ENCODE measurements at regions not wholly inside any gene's neighbourhood (a gene's known extent, or its start where the extent isn't known, plus 50 kb on each side); places are given as distances from the start of the nearest gene placed in this dataset.

DNA sequence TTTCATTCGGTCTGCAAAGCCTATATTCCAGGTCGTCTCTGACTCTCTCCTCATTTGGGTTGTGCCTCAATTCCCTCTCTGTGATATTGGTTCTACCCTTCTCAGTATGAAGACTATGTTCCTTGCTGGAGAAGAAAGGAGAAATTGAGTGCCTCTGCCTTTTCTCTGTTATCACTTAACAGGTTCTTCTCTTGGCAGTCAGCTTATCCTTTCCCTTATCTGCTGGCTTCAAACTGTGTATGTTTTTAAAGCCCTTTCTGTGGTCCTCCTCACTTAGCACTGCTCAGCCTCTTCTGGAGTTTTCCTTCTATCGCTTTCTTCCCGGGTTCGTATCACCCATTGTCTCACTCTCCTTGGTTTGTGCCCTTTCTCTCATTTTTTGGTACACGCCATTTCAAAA lies 65.3 kb upstream of the FSTL1 start:
- TF ChIP-seq EZH2 (IDR thresholded peaks at IDR 0.05; ENCODE audit: borderline replicate concordance, insufficient read depth, low read length, poor library complexity, severe bottlenecking) = no peak
- TF ChIP-seq, protein P1, sequence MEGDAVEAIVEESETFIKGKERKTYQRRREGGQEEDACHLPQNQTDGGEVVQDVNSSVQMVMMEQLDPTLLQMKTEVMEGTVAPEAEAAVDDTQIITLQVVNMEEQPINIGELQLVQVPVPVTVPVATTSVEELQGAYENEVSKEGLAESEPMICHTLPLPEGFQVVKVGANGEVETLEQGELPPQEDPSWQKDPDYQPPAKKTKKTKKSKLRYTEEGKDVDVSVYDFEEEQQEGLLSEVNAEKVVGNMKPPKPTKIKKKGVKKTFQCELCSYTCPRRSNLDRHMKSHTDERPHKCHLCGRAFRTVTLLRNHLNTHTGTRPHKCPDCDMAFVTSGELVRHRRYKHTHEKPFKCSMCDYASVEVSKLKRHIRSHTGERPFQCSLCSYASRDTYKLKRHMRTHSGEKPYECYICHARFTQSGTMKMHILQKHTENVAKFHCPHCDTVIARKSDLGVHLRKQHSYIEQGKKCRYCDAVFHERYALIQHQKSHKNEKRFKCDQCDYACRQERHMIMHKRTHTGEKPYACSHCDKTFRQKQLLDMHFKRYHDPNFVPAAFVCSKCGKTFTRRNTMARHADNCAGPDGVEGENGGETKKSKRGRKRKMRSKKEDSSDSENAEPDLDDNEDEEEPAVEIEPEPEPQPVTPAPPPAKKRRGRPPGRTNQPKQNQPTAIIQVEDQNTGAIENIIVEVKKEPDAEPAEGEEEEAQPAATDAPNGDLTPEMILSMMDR (IDR thresholded peaks at IDR 0.05; ENCODE audit: poor library complexity, severe bottlenecking) = no peak
